ENCODE measurements at regions not wholly inside any gene's neighbourhood (a gene's known extent, or its start where the extent isn't known, plus 50 kb on each side); places are given as distances from the start of the nearest gene placed in this dataset.

- no peak for DNase-seq
These were observed 126.8 kb upstream of the PSMD7 start for GRCh38 chr16:74169687-74170376.

GRCh38 chr16:74169066-74169465, 127.5 kb upstream of the PSMD7 start:
- DNase-seq = no peak

- no peak for DNase-seq
These were observed 128.2 kb upstream of the PSMD7 start for GRCh38 chr16:74168445-74168844.

GRCh38 chr16:74166456-74166855, 130.2 kb upstream of the PSMD7 start:
- DNase-seq = no peak

GRCh38 chr16:74165566-74166080, 131.0 kb upstream of the PSMD7 start:
- no peak for DNase-seq

- no peak for DNase-seq
These were observed 135.9 kb upstream of the PSMD7 start for GRCh38 chr16:74160759-74161158.

- DNase-seq = no peak
These were observed 142.8 kb upstream of the PSMD7 start for GRCh38 chr16:74153773-74154172.

- DNase-seq = no peak
These were observed 150.0 kb upstream of the PSMD7 start for GRCh38 chr16:74146643-74147042.

- DNase-seq = no peak
These were observed 153.4 kb upstream of the PSMD7 start for GRCh38 chr16:74143171-74143570.

GRCh38 chr16:74141015-74141414, 155.6 kb upstream of the PSMD7 start:
- DNase-seq = no peak

- DNase-seq = no peak
These were observed 156.1 kb upstream of the PSMD7 start for GRCh38 chr16:74140557-74140956.

GRCh38 chr16:74123826-74124225, 172.8 kb upstream of the PSMD7 start:
- no peak for DNase-seq

- no peak for DNase-seq
These were observed 173.4 kb upstream of the PSMD7 start for GRCh38 chr16:74123195-74123594.

- DNase-seq = no peak
These were observed 178.8 kb upstream of the PSMD7 start for GRCh38 chr16:74117798-74118197.

GRCh38 chr16:74113545-74113944, 183.1 kb upstream of the PSMD7 start:
- DNase-seq = no peak

- DNase-seq = no peak
These were observed 185.1 kb upstream of the PSMD7 start for GRCh38 chr16:74111456-74111982.

- peak; percentile 52 for DNase-seq
These were observed 188.6 kb upstream of the PSMD7 start for GRCh38 chr16:74107795-74108610.

- no peak for DNase-seq
These were observed 192.6 kb upstream of the PSMD7 start for GRCh38 chr16:74104022-74104421.

- no peak for DNase-seq
These were observed 195.1 kb upstream of the PSMD7 start for GRCh38 chr16:74101379-74102137.

- no peak for DNase-seq
These were observed 196.0 kb upstream of the PSMD7 start for GRCh38 chr16:74100395-74101326.

- DNase-seq = no peak
These were observed 197.1 kb upstream of the PSMD7 start for GRCh38 chr16:74099530-74099929.

- DNase-seq = no peak
These were observed 201.7 kb upstream of the PSMD7 start for GRCh38 chr16:74094962-74095361.

All from stimulated activated CD8-positive, alpha-beta memory T cell treated with anti-CD3 and anti-CD28 coated beads, Interleukin-4, amount 100 ng/mL, for 48 hours (primary cell).